Activated CD8-positive, alpha-beta memory T cell treated with anti-CD3 and anti-CD28 coated beads, Interleukin-2, amount 10 ng/mL, durations not matched to agents 7 days and 5 days (primary cell): ENCODE measurements at regions not wholly inside any gene's neighbourhood (a gene's known extent, or its start where the extent isn't known, plus 50 kb on each side); places are given as distances from the start of the nearest gene placed in this dataset.
"Not testable (repeated sequence)": the region's sequence is repeated elsewhere in the genome, so short reads cannot be mapped to it uniquely, and the experiment has no call there.

ENCODE experiments used
- ATAC-seq: fragments of 150-1000 bp; cut with Tn5 transposase; one replicate; pipeline ENCODE4 v1.10.0; 2021; ENCODE audit warnings: moderate library complexity
- CTCF ChIA-PET: fragments of 350-600 bp; sonication (Branson Sonifier 250); formaldehyde crosslinking; loops from one replicate; lab custom pipeline; 2021; ENCODE audit warnings: antibody characterized with exemption; lab: Charles Lee
- DNase-seq: peaks from one replicate; pipeline ENCODE4 v3.0.0-alpha.2; 2020
- H3K27ac Mint-ChIP-seq: one replicate; pipeline ENCODE4 v1.8.0; 2021; ENCODE audit warnings: mild to moderate bottlenecking, mixed read lengths
- H3K27me3 Mint-ChIP-seq: one replicate; pipeline ENCODE4 v1.8.0; 2021; ENCODE audit warnings: mixed read lengths
- H3K36me3 Mint-ChIP-seq: one replicate; pipeline ENCODE4 v1.8.0; 2021; ENCODE audit warnings: mild to moderate bottlenecking, mixed read lengths
- H3K4me1 Mint-ChIP-seq: one replicate; pipeline ENCODE4 v1.8.0; 2021; ENCODE audit warnings: mixed read lengths
- H3K4me3 Mint-ChIP-seq: one replicate; pipeline ENCODE4 v1.8.0; 2021; ENCODE audit warnings: mild to moderate bottlenecking, moderate library complexity, mixed read lengths
- H3K9me3 Mint-ChIP-seq: one replicate; pipeline ENCODE4 v1.8.0; 2022; ENCODE audit warnings: low read depth, mixed read lengths

DNA sequence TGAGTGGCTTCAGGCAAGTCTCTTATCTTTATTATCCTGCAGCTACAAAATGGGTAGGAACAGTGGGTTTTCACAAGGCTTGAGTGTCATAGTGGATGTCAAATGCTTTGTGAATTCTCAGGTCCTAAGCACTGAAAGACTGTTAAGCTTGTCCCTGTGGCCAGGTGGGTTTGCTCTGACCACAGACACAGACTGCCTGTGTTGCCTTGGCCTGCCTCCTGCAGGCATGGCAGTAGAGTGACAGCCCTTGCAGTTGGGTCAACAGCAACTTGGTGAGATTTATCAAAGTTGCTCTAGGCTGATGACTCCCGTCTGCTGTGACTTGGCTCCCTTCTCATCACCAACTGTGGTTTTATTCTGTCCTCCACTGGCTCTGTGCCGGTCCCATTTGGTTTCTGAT, 520.0 kb upstream of the CCDC196 start:
- no peaks in the 10 kb centered on the region for H3K36me3 Mint-ChIP-seq

GRCh38 chr14:65972346-65972870, 513.8 kb upstream of the CCDC196 start:
- CTCF ChIA-PET: interaction anchor here (1.2 to 1.3 kb wide), 2 partner anchors 9 to 12 kb away, joined by 3 to 4 read pairs; no protein-coding TSS in a partner anchor
- H3K9me3 Mint-ChIP-seq: no peaks in the 10 kb centered on the region
- peaks cover 21% of the 10 kb centered on the region for H3K27me3 Mint-ChIP-seq
- ATAC-seq (no peak), DNase-seq (no peak)
- no peaks in the 10 kb centered on the region for H3K36me3 Mint-ChIP-seq
- H3K27ac Mint-ChIP-seq: no peak overlapping the region
- H3K4me1 Mint-ChIP-seq: no peaks in the 10 kb centered on the region
- no peak overlapping the region for H3K4me3 Mint-ChIP-seq

More for the DNA sequence above, 520.0 kb upstream of the CCDC196 start:
- Mint-ChIP-seq H3K4me1 (peaks cover 2% of the 10 kb centered on the region), H3K4me3 (no peak overlapping the region), H3K9me3 (no peaks in the 10 kb centered on the region), H3K27ac (no peak overlapping the region), H3K27me3 (peaks cover 36% of the 10 kb centered on the region)
- CTCF ChIA-PET: interaction anchor here (0.7 to 1.8 kb wide), 4 partner anchors 38 to 802 kb away, joined by 3 to 6 read pairs (median 4); no protein-coding TSS in a partner anchor
- no peak for DNase-seq
- ATAC-seq: no peak

GRCh38 chr14:65972891-65973290, 513.3 kb upstream of the CCDC196 start:
- no peaks in the 10 kb centered on the region for H3K9me3 Mint-ChIP-seq
- peaks cover 19% of the 10 kb centered on the region for H3K27me3 Mint-ChIP-seq
- H3K4me3 Mint-ChIP-seq: no peak overlapping the region
- no peak overlapping the region for H3K27ac Mint-ChIP-seq
- DNase-seq (no peak), ATAC-seq (no peak)
- H3K36me3 Mint-ChIP-seq: no peaks in the 10 kb centered on the region
- H3K4me1 Mint-ChIP-seq: no peaks in the 10 kb centered on the region
- CTCF ChIA-PET: interaction anchor here (1.2 to 1.3 kb wide), 2 partner anchors 10 to 12 kb away, joined by 3 to 4 read pairs; no protein-coding TSS in a partner anchor

DNA sequence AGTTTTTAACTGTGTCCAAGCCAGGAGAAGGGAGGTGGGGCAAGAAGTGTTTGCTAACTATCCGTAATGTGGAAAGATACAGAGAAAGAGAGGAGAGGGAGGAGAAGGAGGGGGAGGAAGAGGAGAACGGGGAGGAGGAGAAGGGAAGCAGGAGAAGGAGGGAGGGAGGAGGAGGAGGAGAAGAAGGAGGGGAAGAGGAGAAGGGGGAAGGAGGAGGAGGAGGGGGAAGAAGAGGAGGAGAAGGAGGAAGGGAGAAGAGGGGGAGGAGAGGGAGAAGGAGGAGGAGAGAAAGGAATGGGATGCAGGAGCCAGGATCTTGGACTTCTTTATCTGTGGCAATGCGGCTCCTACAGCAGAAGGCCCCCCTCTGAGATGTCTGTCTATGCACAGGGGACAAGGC, 510.3 kb upstream of the CCDC196 start:
- Mint-ChIP-seq H3K4me1 (no peaks in the 10 kb centered on the region), H3K27ac (no peak overlapping the region), H3K4me3 (no peak overlapping the region), H3K27me3 (peaks cover 4% of the 10 kb centered on the region), H3K36me3 (no peaks in the 10 kb centered on the region), H3K9me3 (peaks cover 4% of the 10 kb centered on the region)
- no peak for DNase-seq
- CTCF ChIA-PET: no interaction called here
- ATAC-seq: no peak

GRCh38 chr14:65976761-65977404, 509.3 kb upstream of the CCDC196 start:
- CTCF ChIA-PET: no interaction called here
- H3K9me3 Mint-ChIP-seq: peaks cover 4% of the 10 kb centered on the region
- H3K4me3 Mint-ChIP-seq: no peak overlapping the region
- ATAC-seq: no peak
- no peaks in the 10 kb centered on the region for H3K4me1 Mint-ChIP-seq
- DNase-seq: no peak
- peaks cover 4% of the 10 kb centered on the region for H3K27me3 Mint-ChIP-seq
- H3K27ac Mint-ChIP-seq: no peak overlapping the region
- H3K36me3 Mint-ChIP-seq: no peaks in the 10 kb centered on the region

DNA sequence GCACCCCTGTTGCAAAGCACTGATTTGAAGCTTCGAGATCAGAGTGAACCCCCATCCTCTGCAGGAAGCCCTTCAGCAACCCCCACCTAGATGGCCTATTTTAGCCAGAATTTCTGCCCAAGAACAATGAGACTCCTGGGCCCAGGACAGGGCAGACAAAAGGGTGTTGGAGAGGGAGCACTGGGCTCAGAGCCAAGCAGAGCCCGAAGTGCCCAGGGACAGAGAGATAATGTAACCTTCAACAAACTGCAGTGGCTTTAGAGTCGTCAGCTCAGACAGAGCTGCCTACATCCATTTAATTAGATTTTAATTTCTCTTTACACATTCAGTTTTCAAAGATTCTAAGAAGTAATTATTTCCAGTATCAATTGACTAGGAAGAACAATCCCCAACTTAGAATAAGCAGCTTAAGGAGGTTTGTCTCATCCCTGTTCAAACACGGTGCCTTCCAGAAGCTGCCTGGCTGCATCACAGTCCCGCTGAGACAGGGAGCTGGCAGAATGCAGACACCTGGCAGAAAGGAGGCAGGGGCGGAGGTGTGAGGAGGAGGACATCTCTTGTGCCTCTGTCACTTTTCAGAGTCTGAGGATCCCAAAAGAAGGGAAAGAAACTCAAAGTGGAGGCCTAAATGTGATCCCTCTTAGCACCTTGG, 504.9 kb upstream of the CCDC196 start:
- peaks cover 4% of the 10 kb centered on the region for H3K9me3 Mint-ChIP-seq
- CTCF ChIA-PET: no interaction called here
- DNase-seq: no peak
- no peak overlapping the region for H3K4me3 Mint-ChIP-seq
- ATAC-seq: no peak
- H3K27me3 Mint-ChIP-seq: peaks cover 4% of the 10 kb centered on the region
- H3K27ac Mint-ChIP-seq: no peak overlapping the region
- H3K4me1 Mint-ChIP-seq: no peaks in the 10 kb centered on the region
- no peaks in the 10 kb centered on the region for H3K36me3 Mint-ChIP-seq

DNA sequence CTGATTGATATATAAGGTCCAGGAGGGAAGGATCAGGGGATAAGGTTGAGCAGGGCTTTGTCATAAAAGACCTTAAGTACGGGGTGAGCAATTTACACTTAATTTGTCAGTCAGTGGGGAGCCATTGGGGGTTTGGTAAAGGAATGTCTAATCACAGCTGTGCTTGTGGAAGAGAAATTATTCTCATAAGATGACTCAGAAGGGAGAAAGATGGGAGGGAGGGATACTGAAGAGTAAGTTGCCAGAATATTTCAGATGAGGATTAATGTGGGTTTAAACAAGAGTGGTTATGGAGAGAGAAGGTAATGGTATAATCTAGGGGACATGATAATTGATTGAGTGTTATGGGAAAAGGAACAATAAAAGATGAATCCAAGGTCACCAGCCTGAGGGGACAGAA, 500.1 kb upstream of the CCDC196 start:
- H3K4me3 Mint-ChIP-seq: no peak overlapping the region
- ATAC-seq: no peak
- H3K27me3 Mint-ChIP-seq: peaks cover 4% of the 10 kb centered on the region
- DNase-seq: no peak
- H3K9me3 Mint-ChIP-seq: no peaks in the 10 kb centered on the region
- H3K36me3 Mint-ChIP-seq: no peaks in the 10 kb centered on the region
- CTCF ChIA-PET: no interaction called here
- no peak overlapping the region for H3K27ac Mint-ChIP-seq
- H3K4me1 Mint-ChIP-seq: peaks cover 1% of the 10 kb centered on the region

- no peak for DNase-seq
- no peak for ATAC-seq
- Mint-ChIP-seq H3K4me1 (peaks cover 22% of the 10 kb centered on the region), H3K27ac (no peak overlapping the region), H3K9me3 (peaks cover 4% of the 10 kb centered on the region), H3K4me3 (no peak overlapping the region), H3K36me3 (no peaks in the 10 kb centered on the region), H3K27me3 (no peaks in the 10 kb centered on the region)
- CTCF ChIA-PET: interaction anchor here (0.7 kb wide), 1 partner anchor 18 kb away, joined by 3 read pairs; no protein-coding TSS in a partner anchor
Observed at GRCh38 chr14:65989981-65990380, 496.2 kb upstream of the CCDC196 start.

- CTCF ChIA-PET: interaction anchor here (0.9 kb wide), 1 partner anchor 167 kb away, joined by 3 read pairs; no protein-coding TSS in a partner anchor
- DNase-seq (no peak), ATAC-seq (no peak)
- peaks cover 22% of the 10 kb centered on the region for H3K4me1 Mint-ChIP-seq
- H3K36me3 Mint-ChIP-seq: no peaks in the 10 kb centered on the region
- H3K27me3 Mint-ChIP-seq: no peaks in the 10 kb centered on the region
- H3K27ac Mint-ChIP-seq: no peak overlapping the region
- H3K4me3 Mint-ChIP-seq: no peak overlapping the region
- H3K9me3 Mint-ChIP-seq: peaks cover 4% of the 10 kb centered on the region
Observed at GRCh38 chr14:65991104-65991503, 495.1 kb upstream of the CCDC196 start.

GRCh38 chr14:65991935-65992334, 494.2 kb upstream of the CCDC196 start:
- H3K27me3 Mint-ChIP-seq, DNase-seq, ATAC-seq, H3K9me3 Mint-ChIP-seq, H3K27ac Mint-ChIP-seq, H3K36me3 Mint-ChIP-seq, H3K4me3 Mint-ChIP-seq, CTCF ChIA-PET: not testable (repeated sequence)
- H3K4me1 Mint-ChIP-seq: peaks cover 22% of the 10 kb centered on the region

- Mint-ChIP-seq H3K4me3 (no peak overlapping the region), H3K4me1 (peaks cover 22% of the 10 kb centered on the region), H3K27ac (no peak overlapping the region), H3K27me3 (no peaks in the 10 kb centered on the region), H3K36me3 (peaks cover 2% of the 10 kb centered on the region), H3K9me3 (peaks cover 6% of the 10 kb centered on the region)
- ATAC-seq (no peak), DNase-seq (no peak)
- CTCF ChIA-PET: interaction anchor here (0.5 kb wide), 1 partner anchor 128 kb away, joined by 4 read pairs; no protein-coding TSS in a partner anchor
Observed at GRCh38 chr14:65993103-65993502, 493.1 kb upstream of the CCDC196 start.

DNA sequence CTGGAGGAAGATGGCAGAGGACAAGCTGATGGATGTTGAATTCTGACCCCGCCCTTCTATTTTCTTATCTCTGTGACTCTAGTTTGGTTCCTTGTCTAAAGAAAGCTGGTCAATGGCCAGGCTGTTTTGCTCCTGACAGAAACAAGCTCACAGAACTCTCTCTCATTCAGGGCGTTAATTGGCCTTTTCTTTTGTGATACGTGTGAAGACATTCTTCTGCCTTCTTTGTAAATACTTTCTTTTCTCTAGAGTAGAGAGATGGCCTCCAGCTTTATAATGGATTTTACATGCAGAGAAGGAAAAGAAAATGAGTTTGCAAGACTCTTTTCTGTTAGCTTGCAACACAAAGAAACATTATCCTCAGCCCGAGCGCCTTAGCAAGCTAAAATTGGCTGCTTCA, 492.2 kb upstream of the CCDC196 start:
- ATAC-seq (no peak), DNase-seq (no peak)
- H3K27ac Mint-ChIP-seq: no peak overlapping the region
- peaks cover 9% of the 10 kb centered on the region for H3K9me3 Mint-ChIP-seq
- H3K4me3 Mint-ChIP-seq: no peak overlapping the region
- no peaks in the 10 kb centered on the region for H3K27me3 Mint-ChIP-seq
- peaks cover 2% of the 10 kb centered on the region for H3K36me3 Mint-ChIP-seq
- H3K4me1 Mint-ChIP-seq: peaks cover 22% of the 10 kb centered on the region
- CTCF ChIA-PET: no interaction called here

GRCh38 chr14:65997347-65997746, 488.8 kb upstream of the CCDC196 start:
- Mint-ChIP-seq H3K27ac (no peak overlapping the region), H3K9me3 (peaks cover 24% of the 10 kb centered on the region), H3K27me3 (peaks cover 22% of the 10 kb centered on the region), H3K36me3 (peaks cover 11% of the 10 kb centered on the region), H3K4me1 (peaks cover 11% of the 10 kb centered on the region), H3K4me3 (no peak overlapping the region)
- CTCF ChIA-PET: no interaction called here
- ATAC-seq (no peak), DNase-seq (no peak)

DNA sequence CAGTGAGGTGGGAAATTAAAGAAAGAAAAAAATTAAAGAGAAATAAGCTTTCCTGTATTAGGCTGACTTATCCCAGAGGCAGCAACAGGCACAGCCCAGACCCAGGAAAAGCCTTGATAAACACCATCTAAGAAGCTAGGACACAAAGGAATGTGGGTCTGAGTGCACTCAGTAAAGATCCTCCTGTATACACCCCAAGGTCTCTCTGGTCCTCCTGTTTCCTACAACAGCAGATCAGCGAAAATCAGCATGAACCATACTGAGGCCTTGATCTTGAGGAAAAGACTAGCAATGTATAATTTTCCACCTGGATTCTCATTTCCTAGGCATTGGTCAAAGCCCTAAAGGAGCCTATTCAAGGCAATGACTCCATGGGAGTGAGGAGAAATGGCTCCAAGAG, 486.3 kb upstream of the CCDC196 start:
- DNase-seq (no peak), ATAC-seq (no peak)
- peaks cover 30% of the 10 kb centered on the region for H3K27me3 Mint-ChIP-seq
- H3K27ac Mint-ChIP-seq: no peak overlapping the region
- CTCF ChIA-PET: no interaction called here
- H3K4me3 Mint-ChIP-seq: no peak overlapping the region
- peaks cover 22% of the 10 kb centered on the region for H3K9me3 Mint-ChIP-seq
- no peaks in the 10 kb centered on the region for H3K4me1 Mint-ChIP-seq
- peaks cover 14% of the 10 kb centered on the region for H3K36me3 Mint-ChIP-seq
